NT2/D1 (cell line): ENCODE measurements at regions not wholly inside any gene's neighbourhood (a gene's known extent, or its start where the extent isn't known, plus 50 kb on each side); places are given as distances from the start of the nearest gene placed in this dataset.

ENCODE experiments used
- SUZ12 ChIP-seq: IDR thresholded peaks from 2 replicates; pipeline ENCODE4 v1.6.1; 2011; ENCODE audit not compliant: insufficient read length, insufficient read depth; ENCODE audit errors: extremely low read depth
- YY1 ChIP-seq: IDR thresholded peaks from 2 replicates; pipeline ENCODE4 v1.6.1; 2011; ENCODE audit not compliant: insufficient read length, insufficient read depth
- ZNF274 ChIP-seq: IDR thresholded peaks from 2 replicates; pipeline ENCODE4 v1.6.1; 2011; ENCODE audit warnings: mild to moderate bottlenecking, low read depth, low read length

- no peak for TF ChIP-seq ZNF274
- TF ChIP-seq YY1, result no peak
- TF ChIP-seq SUZ12, result no peak
Observed at GRCh38 chr18:24818441-24818840, 358.0 kb downstream of the HRH4 start.
